ENCODE measurements at regions not wholly inside any gene's neighbourhood (a gene's known extent, or its start where the extent isn't known, plus 50 kb on each side); places are given as distances from the start of the nearest gene placed in this dataset.

- in situ Hi-C loops (cut with MboI; ENCODE audit: low sequenced_read_pairs), result no loop called here
- H2BK15ac ChIP-seq (ENCODE audit: low read depth, low read length), result no peak overlapping the region
- CTCF ChIA-PET, result no interaction called here
- H2BK5ac ChIP-seq (ENCODE audit: low read depth, low read length, poor library complexity, severe bottlenecking), result no peak overlapping the region
- H3K9me1 ChIP-seq (ENCODE audit: insufficient read depth, low read length), result no peaks in the 10 kb centered on the region
- 0% methylated on average over 1 of the region's 16 CpGs; no CpG with 5 or more reads in 1 of the 2 experiments for WGBS, 2 experiments (ENCODE audit: extremely low coverage in 2 of 2, insufficient read length in 1 of 2)
- H3K18ac ChIP-seq (ENCODE audit: low read depth, low read length), result no peak overlapping the region
- H2AFZ ChIP-seq (replicated peaks; ENCODE audit: low read length, poor library complexity), result no peak overlapping the region
- no peaks in the 10 kb centered on the region for H3K79me1 ChIP-seq (ENCODE audit: low read depth in 1 of 2, low read length in 2 of 2)
- no peaks in the 10 kb centered on the region for H3K27me3 ChIP-seq (ENCODE audit: control insufficient read depth, insufficient read depth, low read length)
- no peak overlapping the region for H2BK20ac ChIP-seq (ENCODE audit: low read depth, low read length)
- no peak for TF ChIP-seq SMC3 (IDR thresholded peaks at IDR 0.05; ENCODE audit: low read depth, low read length)
- no peak for TF ChIP-seq RCOR1 (IDR thresholded peaks at IDR 0.05; ENCODE audit: insufficient replicate concordance, low read length)
- TF ChIP-seq CHD1 (IDR thresholded peaks at IDR 0.05; ENCODE audit: low read depth, low read length), result no peak
- no peak for TF ChIP-seq RAD21 (IDR thresholded peaks at IDR 0.05; ENCODE audit: low read length)
- TF ChIP-seq NFE2L2 (IDR thresholded peaks at IDR 0.05; ENCODE audit: low read depth, low read length), result no peak
- no peak for TF ChIP-seq FOS (IDR thresholded peaks at IDR 0.05; ENCODE audit: low read depth, low read length)
- no peak for TF ChIP-seq MAFK (IDR thresholded peaks at IDR 0.05; ENCODE audit: low read depth, low read length)
- no peak for TF ChIP-seq CTCF (conservative IDR thresholded peaks at IDR 0.05; ENCODE audit: low read depth, low read length)
- no peak for TF ChIP-seq USF2 (IDR thresholded peaks at IDR 0.05; ENCODE audit: low read depth, low read length)
- TF ChIP-seq RFX5 (IDR thresholded peaks at IDR 0.05; ENCODE audit: low read depth, low read length), result no peak
- no peak for TF ChIP-seq ELK1 (IDR thresholded peaks at IDR 0.05; ENCODE audit: borderline replicate concordance, low read depth, low read length)
- TF ChIP-seq MAZ (IDR thresholded peaks at IDR 0.05; ENCODE audit: borderline replicate concordance, low read depth, low read length), result no peak
- TF ChIP-seq MXI1 (IDR thresholded peaks at IDR 0.05; ENCODE audit: borderline replicate concordance, low read depth, low read length), result no peak
- no peak overlapping the region for H4K5ac ChIP-seq (ENCODE audit: low read depth, low read length)
- no peak overlapping the region for H4K8ac ChIP-seq (ENCODE audit: low read depth in 2 of 2, low read length in 2 of 2)
- no peak overlapping the region for H2AK9ac ChIP-seq (replicated peaks; ENCODE audit: low read depth, low read length, poor library complexity)
- no peak overlapping the region for H3K4me3 ChIP-seq (ENCODE audit: insufficient read depth, low read depth, low read length)
- no peak overlapping the region for H2BK120ac ChIP-seq (ENCODE audit: low read depth, low read length)
- no peaks in the 10 kb centered on the region for H4K20me1 ChIP-seq (ENCODE audit: insufficient read depth, low read length)
- H3K27ac ChIP-seq (ENCODE audit: insufficient read depth, low read length), result no peak overlapping the region
- POLR2A ChIA-PET (ENCODE audit: unreplicated experiment), result no interaction called here
- H3K36me3 ChIP-seq (ENCODE audit: control insufficient read depth, insufficient read depth, low read length), result no peaks in the 10 kb centered on the region
- no peaks in the 10 kb centered on the region for H3K4me1 ChIP-seq (ENCODE audit: control insufficient read depth, insufficient read depth, low read length)
- no peak overlapping the region for H3K23ac ChIP-seq (ENCODE audit: low read depth, low read length)
- no peak overlapping the region for H3K14ac ChIP-seq (replicated peaks; ENCODE audit: low read depth, low read length)
- dilution Hi-C loops (cut with HindIII; ENCODE audit: low sequenced_read_pairs, unreplicated experiment), result no loop called here
- H3K9me3 ChIP-seq (ENCODE audit: control insufficient read depth, insufficient read depth, low read length), result peaks cover 34% of the 10 kb centered on the region
- intact Hi-C loops (cut with micrococcal nuclease), result no loop called here
- no peak for DNase-seq
- no peak for ATAC-seq (ENCODE audit: low read depth)
- no peak overlapping the region for H3K4ac ChIP-seq (ENCODE audit: low read depth, low read length)
- no peak overlapping the region for H3K9ac ChIP-seq (ENCODE audit: low read depth, low read length)
- BruUV-seq (replicated peaks), result no TSS peak
- H3K4me2 ChIP-seq (ENCODE audit: low read depth, low read length), result no peak overlapping the region
- no peak overlapping the region for H4K91ac ChIP-seq (ENCODE audit: insufficient read depth, low read depth, low read length)
- H2AK5ac ChIP-seq (ENCODE audit: low read depth, low read length), result no peak overlapping the region
- H3K56ac ChIP-seq (ENCODE audit: extremely low read depth, insufficient read depth, low read length), result no peak overlapping the region
These were observed 1411.1 kb downstream of the BRD1 start for GRCh38 chr22:48416396-48417224.

Measured in IMR-90 (cell line).